GM10248 (cell line): ENCODE measurements at regions not wholly inside any gene's neighbourhood (a gene's known extent, or its start where the extent isn't known, plus 50 kb on each side); places are given as distances from the start of the nearest gene placed in this dataset.

Experiments used
- CTCF ChIA-PET: fragments of 300-600 bp; sonication (Branson Sonifier 250); formaldehyde crosslinking; extraction: SDS; loops from one replicate; lab custom pipeline; 2021; ENCODE audit warnings: antibody characterized with exemption; lab: Yijun Ruan, JAX
- POLR2A ChIA-PET: fragments of 350-650 bp; sonication (Branson Sonifier 250); formaldehyde crosslinking; extraction: SDS; loops from one replicate; lab custom pipeline; 2020; ENCODE audit warnings: antibody characterized with exemption; lab: Yijun Ruan, JAX
- DNase-seq: peaks from one replicate; pipeline ENCODE4 v3.0.0; 2012; ENCODE audit errors: extremely low spot score
- TF ChIP-seq, protein P1 (sequence below): IDR thresholded peaks from 2 replicates; pipeline ENCODE4 v1.5.1; 2012; ENCODE audit warnings: mild to moderate bottlenecking, low read depth; ENCODE audit errors: extremely low read depth, missing control alignments, control extremely low read depth

- POLR2A ChIA-PET: no interaction called here
- TF ChIP-seq, protein P1, sequence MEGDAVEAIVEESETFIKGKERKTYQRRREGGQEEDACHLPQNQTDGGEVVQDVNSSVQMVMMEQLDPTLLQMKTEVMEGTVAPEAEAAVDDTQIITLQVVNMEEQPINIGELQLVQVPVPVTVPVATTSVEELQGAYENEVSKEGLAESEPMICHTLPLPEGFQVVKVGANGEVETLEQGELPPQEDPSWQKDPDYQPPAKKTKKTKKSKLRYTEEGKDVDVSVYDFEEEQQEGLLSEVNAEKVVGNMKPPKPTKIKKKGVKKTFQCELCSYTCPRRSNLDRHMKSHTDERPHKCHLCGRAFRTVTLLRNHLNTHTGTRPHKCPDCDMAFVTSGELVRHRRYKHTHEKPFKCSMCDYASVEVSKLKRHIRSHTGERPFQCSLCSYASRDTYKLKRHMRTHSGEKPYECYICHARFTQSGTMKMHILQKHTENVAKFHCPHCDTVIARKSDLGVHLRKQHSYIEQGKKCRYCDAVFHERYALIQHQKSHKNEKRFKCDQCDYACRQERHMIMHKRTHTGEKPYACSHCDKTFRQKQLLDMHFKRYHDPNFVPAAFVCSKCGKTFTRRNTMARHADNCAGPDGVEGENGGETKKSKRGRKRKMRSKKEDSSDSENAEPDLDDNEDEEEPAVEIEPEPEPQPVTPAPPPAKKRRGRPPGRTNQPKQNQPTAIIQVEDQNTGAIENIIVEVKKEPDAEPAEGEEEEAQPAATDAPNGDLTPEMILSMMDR: no peak
- CTCF ChIA-PET: no interaction called here
- no peak for DNase-seq
Observed at GRCh38 chr6:100944644-100945043, 63.5 kb upstream of the ASCC3 start.

DNA sequence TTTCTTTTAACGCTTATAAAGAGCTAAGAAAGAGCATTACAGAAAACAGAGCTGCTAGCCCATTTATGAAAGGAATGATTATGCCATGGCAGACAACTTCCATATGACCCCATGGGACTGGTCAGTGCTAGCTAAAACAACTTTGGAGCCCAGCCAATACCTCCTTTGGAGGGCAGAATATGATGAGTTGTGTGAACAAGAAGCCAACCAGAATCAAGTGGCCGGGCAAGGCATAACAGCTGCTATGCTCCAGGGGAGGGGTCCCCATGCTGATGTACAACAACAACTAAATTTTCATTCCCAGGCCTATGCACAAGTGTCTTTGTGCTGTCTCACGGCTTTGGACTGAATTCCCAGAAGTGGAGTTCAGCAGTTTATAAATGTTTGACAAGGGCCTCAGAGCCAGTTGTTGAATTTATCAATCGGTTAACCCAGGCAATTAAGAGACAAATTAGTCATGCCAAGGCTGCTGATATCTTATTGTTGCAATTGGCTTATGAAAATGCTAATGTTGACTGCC, 65.0 kb upstream of the ASCC3 start:
- POLR2A ChIA-PET: no interaction called here
- TF ChIP-seq, protein P1: no peak
- DNase-seq: no peak
- CTCF ChIA-PET: interaction anchor here (1.4 kb wide), 1 partner anchor 8 kb away, joined by 3 read pairs; no protein-coding TSS in a partner anchor

DNA sequence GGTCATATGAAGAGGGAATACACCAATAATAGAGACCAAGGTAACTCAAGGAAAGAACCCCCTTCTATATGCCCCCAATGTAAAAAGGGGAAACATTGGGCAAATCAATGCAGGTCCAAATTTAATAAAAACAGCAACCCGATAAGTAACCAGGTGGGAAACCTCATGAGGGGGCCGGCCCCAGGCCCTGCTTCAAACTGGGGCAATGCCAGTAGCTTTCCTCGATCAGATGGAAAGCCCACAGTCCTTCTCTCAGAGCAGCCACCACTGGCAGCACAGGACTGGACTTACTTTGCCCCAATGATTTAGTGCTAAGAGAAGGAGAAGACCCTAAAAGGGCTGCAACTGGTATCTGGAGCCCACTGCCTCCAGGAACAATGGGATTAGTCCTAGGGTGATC, 65.6 kb upstream of the ASCC3 start:
- ChIA-PET POLR2A (no interaction called here), CTCF (no interaction called here)
- DNase-seq: no peak
- TF ChIP-seq, protein P1: no peak

DNA sequence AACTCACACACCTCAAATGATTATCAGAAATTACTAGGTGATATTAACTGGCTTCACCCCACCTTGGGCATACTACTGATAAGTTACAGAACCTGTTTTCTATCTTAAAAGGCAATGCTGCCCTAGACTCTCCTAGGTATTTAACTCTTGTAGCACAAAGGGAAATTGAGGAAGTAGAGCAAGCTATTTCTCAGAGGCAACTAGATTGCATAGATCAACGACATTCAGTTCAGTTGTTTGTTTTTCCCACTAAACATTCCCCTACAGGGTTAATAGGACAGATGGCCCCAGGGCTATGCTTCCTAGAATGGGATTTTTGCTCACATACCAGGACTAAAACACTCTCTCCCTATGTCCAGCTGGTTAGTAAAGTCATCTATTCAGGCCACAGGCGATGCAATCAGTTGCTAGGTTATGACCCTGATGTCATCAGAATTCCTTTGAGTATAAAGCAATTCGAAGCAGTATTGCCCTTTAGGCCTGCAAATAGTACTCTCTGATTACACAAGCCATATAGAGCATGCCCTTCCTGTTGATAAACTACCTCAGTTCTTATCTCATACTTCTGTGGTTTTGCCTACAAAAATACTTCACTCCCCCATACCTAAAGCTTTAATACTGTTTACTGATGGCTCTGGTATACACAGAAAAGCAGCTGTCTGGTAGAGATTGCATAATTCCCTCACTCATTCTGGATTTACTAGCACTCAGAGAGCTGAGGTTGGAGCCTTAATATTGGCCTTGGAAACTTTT, 67.4 kb upstream of the ASCC3 start:
- TF ChIP-seq, protein P1: no peak
- ChIA-PET POLR2A (no interaction called here), CTCF (interaction anchor here (1.4 kb wide), 1 partner anchor 12 kb away, joined by 4 read pairs; no protein-coding TSS in a partner anchor)
- DNase-seq: no peak

DNA sequence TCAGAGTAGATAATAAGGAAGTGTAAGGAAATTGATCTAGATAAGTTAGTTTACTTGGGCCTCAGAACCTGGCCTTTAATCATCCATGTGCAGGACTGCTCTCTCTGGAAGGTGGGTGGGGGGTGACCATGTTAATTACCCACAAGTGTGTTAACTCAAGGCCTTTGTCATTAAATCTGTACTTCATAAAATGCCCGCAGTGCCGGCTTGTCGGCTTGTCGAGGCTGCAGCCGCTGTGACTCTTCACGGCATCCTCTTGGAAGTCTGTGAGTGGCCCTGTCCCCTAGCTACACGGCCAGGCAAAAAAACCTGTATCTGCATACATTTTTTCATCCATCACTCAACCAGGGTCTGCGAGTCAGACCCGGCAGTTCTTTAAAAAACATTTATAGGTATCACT, 70.9 kb upstream of the ASCC3 start:
- CTCF ChIA-PET: no interaction called here
- POLR2A ChIA-PET: no interaction called here
- no peak for DNase-seq
- TF ChIP-seq, protein P1: no peak

- DNase-seq: no peak
- TF ChIP-seq, protein P1: no peak
- ChIA-PET CTCF (no interaction called here), POLR2A (no interaction called here)
Observed at GRCh38 chr6:100959280-100959679, 78.2 kb upstream of the ASCC3 start.

- ChIA-PET CTCF (no interaction called here), POLR2A (no interaction called here)
- DNase-seq: no peak
- TF ChIP-seq, protein P1: no peak
Observed at GRCh38 chr6:100962466-100962865, 81.3 kb upstream of the ASCC3 start.
